H1 (cell line): ENCODE measurements at regions not wholly inside any gene's neighbourhood (a gene's known extent, or its start where the extent isn't known, plus 50 kb on each side); places are given as distances from the start of the nearest gene placed in this dataset.

Experiments
- CTCF ChIA-PET: fragments of 300-600 bp; sonication (Branson Sonifier 250); formaldehyde crosslinking; loops from one replicate; lab custom pipeline; 2021; ENCODE audit not compliant: partially characterized antibody; lab: Charles Lee
- POLR2A ChIA-PET: fragments of 300-600 bp; sonication (Branson Sonifier 250); formaldehyde crosslinking; loops from one replicate; lab custom pipeline; 2021; ENCODE audit warnings: inconsistent platforms; ENCODE audit not compliant: partially characterized antibody; lab: Charles Lee
- DNase-seq, 2 experiments: peaks; one replicate each; pipeline versions ENCODE4 v3.0.0 to v3.0.0-alpha.2; 2010 to 2022; ENCODE audit warnings: low spot score in 2 of 2, low read depth in 1 of 2, mixed read lengths in 1 of 2
- FAIRE-seq: peaks from 2 replicates; lab custom pipeline; 2011; peaks lifted over from hg19 to GRCh38; lab: Jason Lieb, UNC
- H2AFZ ChIP-seq: 2 replicates; pipeline ENCODE4 v1.8.1; 2012; ENCODE audit warnings: low read length, inconsistent platforms
- H2AK5ac ChIP-seq: 2 replicates; pipeline ENCODE4 v1.6.1; 2013; ENCODE audit warnings: low read depth, low read length
- H2BK120ac ChIP-seq: replicated peaks from 2 replicates; pipeline ENCODE3; 2013; ENCODE audit warnings: low read depth, low read length, inconsistent platforms
- H2BK12ac ChIP-seq: 2 replicates; pipeline ENCODE4 v1.6.1; 2013; ENCODE audit warnings: low read depth, low read length
- H2BK15ac ChIP-seq: 2 replicates; pipeline ENCODE4 v1.6.1; 2013; ENCODE audit warnings: low read length
- H2BK20ac ChIP-seq: 2 replicates; pipeline ENCODE4 v1.6.1; 2013; ENCODE audit warnings: low read length
- H2BK5ac ChIP-seq: 2 replicates; pipeline ENCODE4 v1.6.1; 2013; ENCODE audit warnings: low read depth, low read length
- H3K14ac ChIP-seq: 2 replicates; pipeline ENCODE4 v1.6.1; 2013; ENCODE audit warnings: inconsistent platforms; ENCODE audit not compliant: insufficient read length
- H3K18ac ChIP-seq: 2 replicates; pipeline ENCODE4 v1.6.1; 2013; ENCODE audit warnings: low read length; ENCODE audit errors: extremely low read depth
- H3K23ac ChIP-seq: 2 replicates; pipeline ENCODE4 v1.6.1; 2013; ENCODE audit warnings: inconsistent platforms; ENCODE audit not compliant: insufficient read length
- H3K23me2 ChIP-seq: 2 replicates; pipeline ENCODE4 v1.6.1; 2013; ENCODE audit warnings: low read depth, low read length
- H3K27ac ChIP-seq: 2 replicates; pipeline ENCODE4 v1.6.1; 2011; ENCODE audit warnings: low read depth, low read length, inconsistent platforms
- H3K27me3 ChIP-seq, 4 experiments: replicated peaks in 1 of 4; 1 replicate in 1 of 4; 2 replicates in 3 of 4; pipeline versions ENCODE4 v1.6.1 to v1.8.1; 2011 to 2013; ENCODE audit warnings: low read length in 3 of 4, mild to moderate bottlenecking in 3 of 4, inconsistent platforms in 2 of 4, mixed read lengths in 2 of 4, moderate library complexity in 1 of 4; ENCODE audit not compliant: control insufficient read depth in 3 of 4, insufficient read depth in 3 of 4; ENCODE audit errors: extremely low read depth in 1 of 4
- H3K36me3 ChIP-seq, 4 experiments: 2 replicates each; pipeline versions ENCODE4 v1.6.1 to v1.8.1; 2011 to 2013; ENCODE audit warnings: mild to moderate bottlenecking in 4 of 4, low read length in 3 of 4, moderate library complexity in 2 of 4, control low read depth in 1 of 4, inconsistent platforms in 1 of 4; ENCODE audit not compliant: insufficient read depth in 4 of 4, control insufficient read depth in 2 of 4
- H3K4ac ChIP-seq: replicated peaks from 2 replicates; pipeline ENCODE3; 2013; ENCODE audit warnings: low read length, low read depth, mixed read lengths, inconsistent platforms; ENCODE audit not compliant: insufficient read length
- H3K4me1 ChIP-seq, 4 experiments: replicated peaks in 1 of 4; 1 replicate in 1 of 4; 2 replicates in 3 of 4; pipeline versions ENCODE4 v1.6.1 to v1.8.1; 2011 to 2013; ENCODE audit warnings: low read length in 3 of 4, inconsistent platforms in 2 of 4, mixed read lengths in 1 of 4; ENCODE audit not compliant: insufficient read depth in 4 of 4, control insufficient read depth in 3 of 4
- H3K4me2 ChIP-seq, 2 experiments: 2 replicates each; pipeline versions ENCODE4 v1.6.1 to v1.8.1; 2011 to 2013; ENCODE audit warnings: low read depth in 2 of 2, low read length in 2 of 2, control low read depth in 1 of 2, inconsistent platforms in 1 of 2, mild to moderate bottlenecking in 1 of 2; ENCODE audit not compliant: insufficient read depth in 1 of 2
- H3K4me3 ChIP-seq, 4 experiments: fragments of 200-600, 300-600 bp in 1 of 4; sonication (generic), shearing (Covaris generic), sonication (Bioruptor Twin) in 1 of 4; 2 replicates each; pipeline versions ENCODE4 v1.5.1 to v1.8.1; 2011 to 2016; ENCODE audit warnings: low read length in 4 of 4, low read depth in 3 of 4, control low read depth in 2 of 4, inconsistent platforms in 2 of 4, mild to moderate bottlenecking in 2 of 4, mixed read lengths in 1 of 4, moderate library complexity in 1 of 4; ENCODE audit not compliant: insufficient read depth in 2 of 4; ENCODE audit errors: extremely low read depth in 1 of 4
- H3K56ac ChIP-seq: replicated peaks from 2 replicates; pipeline ENCODE3; 2013; ENCODE audit warnings: low read depth, mild to moderate bottlenecking, mixed read lengths, low read length, inconsistent platforms; ENCODE audit not compliant: insufficient read length
- H3K79me1 ChIP-seq: 2 replicates; pipeline ENCODE4 v1.6.1; 2013; ENCODE audit warnings: low read depth, low read length, control low read depth
- H3K79me2 ChIP-seq, 2 experiments: 2 replicates each; pipeline versions ENCODE4 v1.6.1 to v1.8.1; 2012 to 2013; ENCODE audit warnings: low read length in 2 of 2, mild to moderate bottlenecking in 2 of 2, inconsistent platforms in 1 of 2; ENCODE audit not compliant: insufficient read depth in 2 of 2, control insufficient read depth in 1 of 2
- H3K9ac ChIP-seq, 4 experiments: replicated peaks in 1 of 4; 1 replicate in 1 of 4; 2 replicates in 3 of 4; pipeline versions ENCODE4 v1.6.1 to v1.8.1; 2011 to 2013; ENCODE audit warnings: low read depth in 3 of 4, low read length in 3 of 4, control low read depth in 2 of 4, mild to moderate bottlenecking in 2 of 4, moderate library complexity in 2 of 4, inconsistent platforms in 1 of 4; ENCODE audit errors: extremely low read depth in 1 of 4
- H3K9me3 ChIP-seq, 2 experiments: 2 replicates each; pipeline versions ENCODE4 v1.6.1 to v1.8.1; 2012 to 2013; ENCODE audit warnings: mild to moderate bottlenecking in 2 of 2, moderate library complexity in 2 of 2, control low read depth in 1 of 2, inconsistent platforms in 1 of 2, low read depth in 1 of 2, low read length in 1 of 2, mixed read lengths in 1 of 2; ENCODE audit not compliant: insufficient read depth in 2 of 2
- H4K20me1 ChIP-seq, 2 experiments: replicated peaks in 1 of 2; 2 replicates each; pipeline versions ENCODE3 to v1.8.1; 2011 to 2013; ENCODE audit warnings: inconsistent platforms in 2 of 2, low read length in 2 of 2, mild to moderate bottlenecking in 1 of 2; ENCODE audit not compliant: insufficient read depth in 2 of 2, control insufficient read depth in 1 of 2
- H4K5ac ChIP-seq: 2 replicates; pipeline ENCODE4 v1.6.1; 2013; ENCODE audit warnings: low read length, low read depth, mixed read lengths, inconsistent platforms; ENCODE audit not compliant: insufficient read length
- H4K8ac ChIP-seq: 2 replicates; pipeline ENCODE4 v1.8.0; 2013; ENCODE audit warnings: mild to moderate bottlenecking, moderate library complexity, low read length, inconsistent platforms; ENCODE audit not compliant: insufficient read depth; ENCODE audit errors: extremely low read depth
- H4K91ac ChIP-seq: replicated peaks from 2 replicates; pipeline ENCODE3; 2013; ENCODE audit warnings: low read length, mixed read lengths, inconsistent platforms; ENCODE audit not compliant: insufficient read length
- BCL11A ChIP-seq, 2 experiments: IDR thresholded peaks; one replicate each; pipeline ENCODE4 v1.6.1; 2011; ENCODE audit warnings: low read depth in 2 of 2, low read length in 2 of 2, mild to moderate bottlenecking in 2 of 2
- CBX5 ChIP-seq: fragments of 300-800, 300-1000 bp; sonication (generic); IDR thresholded peaks from 2 replicates; pipeline ENCODE4 v1.7.1; 2016; ENCODE audit warnings: antibody characterized with exemption, low read length, low read depth
- EGR1 ChIP-seq: IDR thresholded peaks from 2 replicates; pipeline ENCODE4 v1.6.1; 2011; ENCODE audit warnings: low read depth, low read length, borderline replicate concordance
- EP300 ChIP-seq, 2 experiments: IDR thresholded peaks; 1 replicate in 1 of 2; 2 replicates in 1 of 2; pipeline ENCODE4 v1.6.1; 2011 to 2012; ENCODE audit warnings: low read depth in 2 of 2, low read length in 2 of 2, mild to moderate bottlenecking in 2 of 2, borderline replicate concordance in 1 of 2, inconsistent platforms in 1 of 2, moderate library complexity in 1 of 2
- GTF2F1 ChIP-seq: IDR thresholded peaks from 2 replicates; pipeline ENCODE4 v1.6.1; 2012; ENCODE audit warnings: low read depth, low read length, improper control_type of control experiment, borderline replicate concordance
- KDM1A ChIP-seq: fragments of 200-600, 300-600 bp; sonication (generic); IDR thresholded peaks from 2 replicates; pipeline ENCODE4 v1.7.1; 2016; ENCODE audit warnings: mild to moderate bottlenecking, low read length, borderline replicate concordance
- POLR2A ChIP-seq, 2 experiments: IDR thresholded peaks; 1 replicate in 1 of 2; 2 replicates in 1 of 2; pipeline ENCODE4 v1.6.1; 2011; ENCODE audit warnings: low read depth in 2 of 2, low read length in 2 of 2, mild to moderate bottlenecking in 2 of 2; ENCODE audit errors: control extremely low read depth in 1 of 2
- RBBP5 ChIP-seq: IDR thresholded peaks from 2 replicates; pipeline ENCODE4 v1.7.1; 2012; ENCODE audit warnings: low read depth, mild to moderate bottlenecking, inconsistent platforms, low read length, moderate library complexity, borderline replicate concordance
- SIN3A ChIP-seq, 2 experiments: IDR thresholded peaks in 1 of 2; conservative IDR thresholded peaks in 1 of 2; 2 replicates each; pipeline ENCODE4 v1.6.1; 2011 to 2012; ENCODE audit warnings: low read length in 2 of 2, improper control_type of control experiment in 1 of 2, low read depth in 1 of 2, mild to moderate bottlenecking in 1 of 2
- SP2 ChIP-seq: IDR thresholded peaks from 2 replicates; pipeline ENCODE4 v1.6.1; 2012; ENCODE audit warnings: mild to moderate bottlenecking, low read length, inconsistent platforms
- TAF1 ChIP-seq: IDR thresholded peaks from 2 replicates; pipeline ENCODE4 v1.6.1; 2011; ENCODE audit warnings: mild to moderate bottlenecking, low read depth, low read length
- TBP ChIP-seq: IDR thresholded peaks from 2 replicates; pipeline ENCODE4 v1.6.1; 2011; ENCODE audit warnings: low read depth, low read length, improper control_type of control experiment
- YY1 ChIP-seq: IDR thresholded peaks from 2 replicates; pipeline ENCODE4 v1.6.1; 2011; ENCODE audit warnings: low read depth, mild to moderate bottlenecking, low read length
- WGBS, 2 experiments: shearing (Covaris generic) in 1 of 2; methylation state at CpG; one replicate each; pipeline versions ENCODE4 v1.1.6 to v1.1.7; 2013 to 2015; ENCODE audit warnings: low lambda C conversion rate in 2 of 2, mixed read lengths in 2 of 2, inconsistent platforms in 1 of 2, low coverage in 1 of 2, missing lambda C conversion rate in 1 of 2; ENCODE audit not compliant: insufficient replicate concordance in 2 of 2, insufficient coverage in 1 of 2, insufficient read length in 1 of 2; ENCODE audit errors: extremely low coverage in 1 of 2, missing lambda C conversion rate in 1 of 2; 5-methylcytosine and 5-hydroxymethylcytosine counted together

GRCh38 chr10:129194181-129194870, 272.7 kb upstream of the MGMT start:
- H3K56ac ChIP-seq: no peak overlapping the region
- H3K27ac ChIP-seq: no peak overlapping the region
- FAIRE-seq: no peak
- H3K4me3 ChIP-seq: no peak overlapping the region
- H4K8ac ChIP-seq: no peak overlapping the region
- H4K5ac ChIP-seq: no peak overlapping the region
- no peaks in the 10 kb centered on the region for H4K20me1 ChIP-seq
- H2AFZ ChIP-seq: no peak overlapping the region
- ChIA-PET CTCF (no interaction called here), POLR2A (no interaction called here)
- no peak overlapping the region for H2BK20ac ChIP-seq
- no peaks in the 10 kb centered on the region for H3K9me3 ChIP-seq
- no peaks in the 10 kb centered on the region for H3K36me3 ChIP-seq
- no peak overlapping the region for H2BK12ac ChIP-seq
- no peak overlapping the region for H3K23ac ChIP-seq
- H3K14ac ChIP-seq: no peak overlapping the region
- H4K91ac ChIP-seq: no peak overlapping the region
- 87% methylated on average over 3 of the region's 3 CpGs; no CpG with 5 or more reads in 1 of the 2 experiments for WGBS, 2 experiments
- DNase-seq: no peak
- H3K4me1 ChIP-seq: peaks cover 0 to 2% (median under 1%) of the 10 kb centered on the region in 4 experiments; a peak in 1 of 7 replicates
- H3K4me2 ChIP-seq: no peak overlapping the region
- H3K9ac ChIP-seq: no peak overlapping the region
- H3K23me2 ChIP-seq: no peaks in the 10 kb centered on the region
- H2BK15ac ChIP-seq: no peak overlapping the region
- H2AK5ac ChIP-seq: no peak overlapping the region
- no peak overlapping the region for H2BK120ac ChIP-seq
- H3K79me1 ChIP-seq: no peaks in the 10 kb centered on the region
- no peaks in the 10 kb centered on the region for H3K27me3 ChIP-seq
- no peak overlapping the region for H3K4ac ChIP-seq
- H2BK5ac ChIP-seq: no peak overlapping the region
- H3K18ac ChIP-seq: no peak overlapping the region
- no peaks in the 10 kb centered on the region for H3K79me2 ChIP-seq
- TF ChIP-seq RBBP5 (no peak), KDM1A (no peak), BCL11A (IDR thresholded peaks at IDR 0.05; ENCODE audit: low read depth in 2 of 2, low read length in 2 of 2) (no peak), SIN3A (conservative IDR thresholded peaks at IDR 0.05 in 1 of 2, IDR thresholded peaks at IDR 0.05 in 1 of 2; ENCODE audit: low read depth in 1 of 2, low read length in 2 of 2) (no peak), EGR1 (no peak), GTF2F1 (no peak), CBX5 (no peak), EP300 (IDR thresholded peaks at IDR 0.05; ENCODE audit: borderline replicate concordance in 1 of 2, low read depth in 2 of 2, low read length in 2 of 2) (no peak), TBP (no peak), TAF1 (no peak), POLR2A (IDR thresholded peaks at IDR 0.05; ENCODE audit: control extremely low read depth in 1 of 2, low read depth in 2 of 2, low read length in 2 of 2) (no peak), SP2 (no peak), YY1 (no peak)
